NCI-H2081 (cell line): ENCODE measurements at regions not wholly inside any gene's neighbourhood (a gene's known extent, or its start where the extent isn't known, plus 50 kb on each side); places are given as distances from the start of the nearest gene placed in this dataset.

ENCODE experiments used
- DNase-seq, 2 experiments: peaks; one replicate each; lab custom pipeline; 2025; lab: John Stamatoyannopoulos, UW

DNA sequence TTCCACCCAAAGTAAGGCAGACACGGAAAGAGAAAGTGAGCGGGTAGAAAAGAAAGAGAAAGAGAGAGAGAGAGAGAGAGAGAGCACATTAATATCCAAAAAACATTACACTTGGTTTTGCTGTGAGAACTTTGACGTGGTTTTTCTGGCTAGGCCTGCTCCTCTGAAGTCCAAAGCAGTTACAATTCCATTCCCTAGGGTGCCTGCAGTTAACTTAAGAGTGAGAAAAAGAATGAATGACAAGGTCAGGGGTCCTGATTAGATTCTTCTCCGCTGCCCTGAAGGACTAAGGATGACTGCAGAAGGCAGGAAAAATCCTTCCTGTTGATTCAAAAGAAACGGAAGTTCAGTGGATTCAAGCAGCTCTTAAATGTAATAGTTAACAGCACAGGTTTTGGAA lies 589.8 kb downstream of the PRELID2 start:
- DNase-seq = no peak

DNA sequence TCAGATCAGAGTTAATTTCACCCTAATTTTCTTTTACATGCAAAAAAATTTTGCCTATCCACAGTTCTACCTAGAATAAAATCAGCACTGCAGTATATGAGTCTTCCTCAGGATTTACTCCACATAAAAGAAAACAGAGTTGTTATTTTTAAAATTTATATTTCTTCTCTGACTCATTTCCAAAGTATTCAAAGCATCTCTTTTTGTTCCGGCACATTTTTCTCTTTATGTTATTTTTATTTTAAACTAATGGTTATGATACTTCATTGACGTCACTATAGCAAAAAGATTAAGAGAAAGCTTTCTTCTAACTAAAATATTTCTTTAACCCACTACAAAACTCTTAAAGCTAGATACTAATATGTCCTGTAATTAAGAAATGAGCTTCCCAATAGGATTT lies 590.4 kb downstream of the PRELID2 start:
- DNase-seq = no peak

DNA sequence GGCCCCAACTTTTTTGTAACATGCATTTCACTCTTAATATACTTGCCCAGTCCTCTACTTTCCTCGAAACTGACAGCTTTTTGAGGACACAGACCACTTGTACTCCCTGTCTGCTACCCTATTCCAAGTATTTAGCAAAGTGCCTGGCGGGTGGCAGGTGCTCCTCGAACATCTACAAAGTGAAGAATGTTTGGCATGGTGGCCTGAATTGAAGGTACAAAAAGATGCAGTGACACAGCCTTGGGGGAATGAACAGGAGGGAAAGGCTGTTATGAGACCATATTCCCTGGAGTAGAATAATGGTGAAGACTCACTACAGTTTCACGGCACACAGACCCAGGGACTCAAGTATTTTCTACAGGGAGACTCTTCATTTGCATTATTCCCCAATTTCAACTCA lies 590.9 kb downstream of the PRELID2 start:
- no peak for DNase-seq

DNA sequence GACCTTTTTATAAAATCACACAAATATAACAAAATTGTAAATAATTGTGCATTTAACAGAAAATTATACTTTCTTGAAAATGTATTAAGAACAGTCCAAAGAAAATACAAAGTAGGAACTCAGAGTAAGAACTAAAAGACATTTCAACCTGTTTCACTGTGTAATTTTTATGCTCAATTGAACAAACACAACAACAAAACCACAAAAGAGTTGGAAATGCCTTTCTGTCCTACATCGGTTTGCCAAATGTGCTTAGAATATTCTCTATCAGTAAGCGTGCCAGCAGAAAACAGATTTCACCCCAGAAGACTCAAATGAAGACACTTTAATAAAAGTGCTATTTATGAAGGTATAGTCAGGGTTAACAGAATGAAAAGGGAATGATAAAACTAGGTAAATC lies 592.1 kb downstream of the PRELID2 start:
- DNase-seq = no peak

DNA sequence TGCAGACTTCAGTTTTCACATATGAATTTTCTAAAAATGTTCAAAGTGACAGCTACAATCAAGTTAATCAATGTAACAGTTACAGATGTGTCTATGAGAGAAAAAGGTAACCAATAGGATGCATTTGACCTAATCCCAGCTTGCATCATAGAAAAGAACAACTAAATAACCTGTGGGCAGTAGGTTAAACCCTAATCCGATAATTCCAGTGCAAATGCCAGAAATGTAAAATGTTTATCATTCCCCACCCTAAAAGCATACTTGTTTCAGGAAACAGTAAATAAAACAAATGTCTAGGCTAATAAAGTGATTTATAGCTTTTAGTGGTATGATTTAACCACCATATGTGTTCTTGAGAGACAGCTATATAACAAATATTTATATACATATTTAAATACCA lies 592.6 kb downstream of the PRELID2 start:
- no peak for DNase-seq

DNA sequence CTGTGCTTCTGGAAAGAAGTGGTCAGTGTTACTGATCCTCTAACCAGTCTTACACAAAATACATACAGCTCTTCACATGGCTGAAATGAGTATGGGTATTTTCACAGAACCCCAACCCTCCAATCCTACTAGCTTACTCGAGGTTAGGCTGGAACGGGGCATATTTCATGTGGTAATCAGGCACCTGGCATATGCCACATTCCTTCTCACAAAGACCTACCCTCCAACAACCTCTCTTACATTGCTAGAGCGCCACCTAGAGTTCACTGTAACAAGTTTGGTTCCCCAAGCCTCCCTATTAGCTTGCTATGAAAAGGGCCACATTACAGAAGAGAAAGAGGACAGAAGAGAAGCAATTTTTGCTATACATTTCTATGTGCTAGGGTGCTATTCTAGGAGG lies 597.3 kb downstream of the PRELID2 start:
- peak; percentile 75 to 78 for DNase-seq

DNA sequence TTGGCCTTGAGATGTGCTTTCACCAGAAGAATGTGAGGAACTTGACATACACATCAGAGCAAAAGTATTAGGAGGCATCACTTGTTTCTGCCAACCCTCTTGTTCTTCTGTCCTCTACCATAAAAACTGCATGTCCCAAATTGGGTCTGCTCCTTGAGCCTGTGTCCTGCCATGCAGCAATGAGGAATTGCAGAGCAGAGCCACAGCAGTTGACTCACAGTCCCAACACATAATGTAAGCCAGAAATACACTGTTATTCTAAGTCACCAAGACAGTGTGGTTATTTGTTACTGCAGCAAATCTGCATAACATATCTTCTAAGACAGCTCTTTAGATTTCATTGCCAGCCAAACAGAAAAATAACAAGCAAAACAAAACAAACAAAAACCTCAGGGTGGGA lies 598.2 kb downstream of the PRELID2 start:
- no peak for DNase-seq

DNA sequence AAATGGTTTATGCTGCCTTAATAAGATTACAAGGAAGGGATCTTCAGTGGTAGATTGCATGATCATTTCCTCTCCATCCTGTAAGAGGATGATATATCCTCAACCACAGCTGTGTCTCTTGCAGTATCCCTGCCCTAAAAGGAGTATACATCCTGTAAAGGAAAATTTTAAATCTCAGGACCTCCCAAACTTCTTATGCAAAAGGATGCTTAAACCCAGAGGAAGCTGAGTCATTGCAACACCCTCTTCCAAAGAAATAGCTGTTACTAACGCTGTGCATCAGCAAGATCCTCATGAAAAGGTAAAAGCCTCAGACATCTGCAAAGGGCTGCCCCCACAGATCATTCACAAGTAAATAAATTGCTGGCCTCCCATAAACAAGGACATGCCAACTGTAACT lies 599.0 kb downstream of the PRELID2 start:
- no peak for DNase-seq

DNA sequence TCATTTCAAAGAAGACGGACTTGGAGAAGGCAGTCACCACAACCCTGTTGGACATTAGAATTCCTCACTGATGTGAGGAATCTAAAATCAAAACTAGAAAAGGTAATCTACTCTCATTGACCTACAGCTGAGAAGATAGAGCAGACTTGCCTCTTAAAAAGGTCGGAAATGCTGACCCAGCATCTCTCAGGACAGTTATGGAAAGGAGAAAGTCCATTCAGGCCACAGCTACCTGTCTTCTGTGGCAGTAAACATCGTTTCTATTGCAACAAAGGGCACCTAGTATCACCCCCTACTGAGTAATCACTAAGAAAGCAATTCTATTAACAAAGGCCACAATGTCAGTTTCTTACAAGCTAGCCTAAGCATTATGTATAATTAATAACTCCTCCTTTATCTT lies 601.7 kb downstream of the PRELID2 start:
- no peak for DNase-seq

DNA sequence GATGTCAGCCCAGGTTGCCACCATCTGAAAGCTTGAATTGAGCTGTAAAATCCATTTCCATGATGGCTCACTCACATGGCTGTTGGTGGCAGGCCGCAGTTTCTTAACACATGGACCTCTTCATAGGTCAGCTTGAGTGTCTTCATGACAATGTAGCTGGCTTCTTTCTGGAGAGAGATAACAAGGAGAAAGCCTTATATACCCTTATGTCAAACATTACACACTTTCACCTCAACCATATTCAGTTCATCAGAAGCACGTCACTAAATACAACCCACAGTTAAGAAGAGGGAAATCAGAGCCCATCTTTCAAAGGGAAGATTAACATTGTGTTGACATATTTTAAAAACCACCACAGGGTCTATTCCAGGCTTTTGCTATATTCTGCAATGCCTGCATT lies 604.4 kb downstream of the PRELID2 start:
- no peak for DNase-seq

DNA sequence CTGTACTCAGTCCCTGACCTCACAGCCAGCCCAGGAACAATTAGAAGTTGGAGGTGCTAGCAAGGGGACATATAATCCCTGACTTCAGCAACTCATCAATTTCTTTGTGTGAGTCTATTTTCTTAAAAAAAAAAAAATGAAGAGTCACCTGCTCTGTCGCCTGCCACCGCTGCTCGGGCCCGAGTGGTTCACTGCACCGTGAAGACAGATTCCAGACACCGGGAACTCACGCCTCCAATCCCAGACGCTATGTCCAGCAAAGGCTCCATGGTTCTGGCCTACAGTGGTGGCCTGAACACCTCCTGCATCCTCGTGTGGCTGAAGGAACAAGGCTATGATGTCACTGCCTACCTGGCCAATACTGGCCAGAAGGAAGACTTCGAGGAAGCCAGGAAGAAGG lies 606.6 kb downstream of the PRELID2 start:
- no peak for DNase-seq

DNA sequence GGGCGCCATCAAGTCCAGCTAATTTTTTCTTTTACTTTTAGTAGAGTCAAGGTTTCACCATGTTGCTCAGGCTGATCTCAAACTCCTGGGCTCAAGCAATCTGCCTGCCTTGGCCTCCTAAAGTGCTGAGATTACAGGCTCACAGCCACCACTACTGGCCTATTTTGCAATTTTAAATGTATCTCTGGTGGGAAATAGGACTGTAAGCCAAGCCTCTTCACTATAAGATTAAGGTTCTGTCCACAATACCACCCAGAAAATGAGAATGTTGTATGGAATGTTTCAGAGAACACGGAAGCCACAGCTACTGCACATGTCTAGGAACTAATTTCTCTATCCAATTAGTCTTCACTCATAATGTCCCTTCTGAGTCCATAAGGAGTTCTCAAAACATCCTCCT lies 607.3 kb downstream of the PRELID2 start:
- DNase-seq = no peak

DNA sequence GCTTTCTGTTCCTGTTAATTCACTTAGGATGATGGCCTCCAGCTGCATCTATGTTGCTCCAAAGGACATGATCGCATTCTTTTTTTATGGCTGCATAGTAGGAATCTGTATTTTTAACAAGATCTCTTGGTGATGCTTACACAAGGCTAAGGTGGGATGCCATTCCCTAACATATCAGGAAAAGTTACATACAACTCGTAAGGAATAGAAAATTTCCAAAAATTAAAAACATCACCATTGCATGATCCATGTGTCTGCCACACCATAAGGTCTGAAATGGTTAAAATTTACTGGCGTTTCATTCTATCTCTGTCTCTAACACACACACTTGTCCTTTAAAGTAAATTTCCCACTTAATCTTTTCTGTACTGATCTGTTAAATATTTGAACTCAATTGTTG lies 608.4 kb downstream of the PRELID2 start:
- no peak for DNase-seq

DNA sequence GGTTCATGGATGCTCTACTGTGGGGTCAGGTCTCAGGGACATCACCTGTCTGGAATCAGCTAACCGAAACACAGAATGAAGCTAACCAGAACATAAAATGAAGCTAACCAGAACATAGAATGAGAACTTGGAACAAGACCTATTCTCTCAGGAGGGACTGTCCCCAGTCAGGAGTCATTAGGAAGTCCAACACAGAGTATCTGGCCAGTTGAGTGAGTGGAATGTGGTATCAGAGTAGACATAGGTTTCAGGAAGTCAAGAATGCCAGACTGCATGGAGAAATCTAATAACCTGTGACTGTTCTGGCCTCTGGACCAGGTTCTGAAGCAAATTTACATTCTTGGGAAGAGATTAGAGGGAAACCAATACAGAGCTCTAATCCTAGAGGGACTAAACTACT lies 609.6 kb downstream of the PRELID2 start:
- no peak for DNase-seq

DNA sequence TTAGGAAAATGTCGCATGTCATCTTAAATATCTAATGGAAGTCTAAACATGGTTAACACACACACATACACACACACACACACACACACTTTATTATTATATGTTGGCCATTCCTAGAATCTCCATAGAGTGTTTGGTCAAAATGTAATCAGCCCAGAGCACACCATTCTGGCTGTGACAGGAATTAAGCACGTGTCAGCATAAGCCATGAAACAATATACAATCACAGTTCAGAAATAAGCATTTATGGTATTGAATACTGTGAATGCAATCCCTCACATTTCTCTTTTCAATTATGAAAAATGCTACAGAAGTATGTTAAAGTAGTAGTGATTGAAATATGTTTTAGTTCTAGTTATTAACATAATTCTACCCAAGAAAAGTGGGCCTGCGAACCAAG lies 611.6 kb downstream of the PRELID2 start:
- no peak for DNase-seq

DNA sequence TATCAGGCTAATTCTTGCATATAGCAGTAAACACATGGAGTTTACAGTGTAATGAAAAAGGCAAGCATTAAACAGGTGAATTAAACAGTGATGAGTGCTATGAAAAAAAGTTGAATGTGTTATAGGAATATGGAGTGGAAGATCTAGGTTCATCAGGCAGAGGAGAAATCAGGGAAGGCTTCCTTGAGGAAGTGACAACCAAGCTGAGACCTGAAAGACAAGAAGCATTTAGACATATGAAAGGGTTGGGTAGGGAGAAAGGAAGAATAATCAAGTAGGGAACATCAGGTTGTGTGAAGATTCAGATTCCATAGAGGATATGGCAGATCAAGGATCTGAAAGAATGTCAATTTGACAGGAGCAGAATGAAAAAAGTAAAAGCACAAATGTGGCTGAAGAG lies 612.5 kb downstream of the PRELID2 start:
- DNase-seq = no peak

DNA sequence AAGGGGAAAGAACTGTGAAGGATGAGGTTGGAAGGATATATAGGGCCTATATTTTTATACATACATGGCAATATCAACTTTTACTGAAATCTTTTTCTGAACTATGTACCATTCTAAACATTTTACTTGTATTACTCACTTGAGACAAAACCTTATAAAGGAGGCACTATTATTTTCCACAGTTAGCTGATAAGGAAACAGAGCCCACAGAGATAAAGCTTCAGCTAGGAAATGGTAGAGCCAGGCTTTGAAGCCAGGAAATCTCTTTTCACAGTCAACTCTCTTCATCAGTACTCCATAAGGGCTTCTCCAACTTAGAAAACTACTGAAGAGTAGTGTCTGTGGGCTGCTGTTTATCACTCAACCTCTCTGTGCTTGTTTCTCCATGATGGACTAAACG lies 613.7 kb downstream of the PRELID2 start:
- DNase-seq = no peak

DNA sequence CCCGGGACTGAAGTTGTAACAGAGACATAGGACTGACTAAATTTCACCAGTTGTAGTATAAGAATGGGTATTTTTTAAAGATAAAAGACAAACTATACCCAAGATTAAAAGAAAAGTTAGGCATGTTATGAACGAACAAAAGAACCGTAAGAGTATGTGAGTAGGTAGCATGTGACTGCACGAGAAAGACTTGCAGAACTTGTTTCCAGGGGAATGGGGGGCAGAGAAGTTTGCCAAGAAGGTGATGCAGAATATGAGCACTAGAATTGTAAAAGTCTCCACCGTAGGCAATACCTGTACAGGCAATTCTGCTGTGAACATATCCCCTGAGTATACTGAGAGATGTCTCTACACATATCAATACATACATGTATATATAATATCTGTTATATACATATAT lies 614.7 kb downstream of the PRELID2 start:
- DNase-seq = no peak

DNA sequence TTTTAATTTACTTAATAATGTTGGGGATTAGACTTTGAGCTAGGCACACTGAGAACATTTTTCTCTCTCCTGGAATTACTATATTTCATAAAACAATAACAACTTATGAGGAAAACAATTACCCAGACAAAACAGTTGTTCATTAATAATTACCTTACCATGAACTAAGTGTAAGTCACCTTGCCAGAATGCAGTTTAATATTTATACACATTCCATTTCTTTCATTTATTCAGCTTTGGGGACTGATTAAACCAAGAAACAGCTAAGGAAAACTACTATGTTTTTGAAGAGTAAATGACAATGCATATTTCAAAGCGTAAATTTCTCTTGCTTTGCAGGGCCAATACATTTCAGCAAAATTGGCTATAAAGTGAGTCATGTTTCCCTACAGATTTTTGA lies 616.2 kb downstream of the PRELID2 start:
- no peak for DNase-seq

DNA sequence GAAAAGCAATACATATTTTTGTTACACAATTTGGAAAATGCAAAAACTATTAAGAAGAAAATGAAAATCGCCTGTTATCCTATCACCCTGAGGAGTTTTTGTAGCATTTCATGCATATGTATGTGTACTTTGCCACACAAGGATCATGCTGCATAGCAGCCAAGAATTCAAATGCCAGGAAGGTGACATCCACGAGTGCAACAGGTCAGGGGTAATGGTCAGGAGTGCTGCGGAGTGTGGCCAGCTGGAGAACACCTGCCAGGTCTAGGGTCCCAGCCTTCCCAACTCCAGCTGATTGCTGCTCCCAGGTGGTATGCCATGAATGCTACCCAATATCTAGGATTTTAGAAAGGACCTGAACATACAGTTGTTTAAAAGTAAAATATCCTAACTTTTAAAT lies 617.1 kb downstream of the PRELID2 start:
- no peak for DNase-seq

DNA sequence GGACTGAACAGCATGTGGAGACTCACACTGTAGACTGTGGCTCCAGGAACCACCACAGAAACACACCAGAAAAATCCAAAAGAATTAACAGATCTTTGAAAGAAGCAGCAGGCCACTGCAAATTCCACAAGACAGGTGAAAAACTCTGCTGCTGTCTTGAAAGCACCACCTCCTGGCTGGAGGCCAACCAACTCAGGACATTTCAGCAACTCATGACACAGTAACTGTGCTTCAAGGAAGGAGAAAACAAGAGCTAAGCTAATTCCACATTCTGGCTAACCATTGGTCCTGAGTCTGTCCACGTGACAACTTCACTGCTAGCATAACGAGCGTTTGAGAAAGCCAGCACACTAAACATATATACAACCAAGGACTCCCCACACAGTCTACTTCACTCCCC lies 625.1 kb downstream of the PRELID2 start:
- DNase-seq = no peak

DNA sequence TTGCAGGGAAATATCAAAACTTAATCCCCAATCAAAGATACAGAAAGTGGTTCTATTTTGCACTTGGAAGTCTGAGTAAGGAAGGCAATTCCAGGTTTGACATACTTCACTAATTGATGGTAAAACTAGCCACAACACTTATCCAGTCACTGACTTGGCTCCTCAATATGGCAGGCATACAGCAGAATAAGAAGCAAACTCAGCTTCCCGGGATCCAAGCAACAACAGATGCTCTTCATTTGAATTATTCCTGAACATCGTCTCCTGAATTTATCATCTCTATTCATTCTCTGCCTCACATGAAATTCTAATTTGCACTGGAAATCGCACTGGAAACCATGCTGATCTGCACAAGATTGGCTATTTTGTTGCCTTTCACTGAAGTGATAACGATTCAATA lies 629.6 kb downstream of the PRELID2 start:
- no peak for DNase-seq

DNA sequence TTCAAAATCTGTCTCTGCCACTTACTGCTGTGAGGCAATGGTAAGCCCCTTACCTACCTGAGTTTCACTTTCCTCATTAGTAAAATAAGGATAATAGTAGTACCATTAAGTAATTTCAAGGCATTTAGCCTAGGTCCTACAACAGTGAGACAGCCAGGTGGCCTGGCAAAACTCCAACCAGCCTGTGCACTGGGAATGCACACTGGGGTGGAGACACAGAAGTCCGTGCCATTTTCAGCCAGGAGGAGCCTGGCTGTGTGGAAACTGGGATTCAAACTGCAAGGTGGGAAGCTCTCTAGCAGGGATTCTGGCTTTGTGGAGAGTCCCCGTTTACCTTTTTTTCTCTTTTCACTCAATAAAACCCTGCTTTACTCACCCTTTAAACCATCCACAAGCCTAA lies 630.4 kb downstream of the PRELID2 start:
- DNase-seq = peak in 1 of 2 experiments; percentile 30

DNA sequence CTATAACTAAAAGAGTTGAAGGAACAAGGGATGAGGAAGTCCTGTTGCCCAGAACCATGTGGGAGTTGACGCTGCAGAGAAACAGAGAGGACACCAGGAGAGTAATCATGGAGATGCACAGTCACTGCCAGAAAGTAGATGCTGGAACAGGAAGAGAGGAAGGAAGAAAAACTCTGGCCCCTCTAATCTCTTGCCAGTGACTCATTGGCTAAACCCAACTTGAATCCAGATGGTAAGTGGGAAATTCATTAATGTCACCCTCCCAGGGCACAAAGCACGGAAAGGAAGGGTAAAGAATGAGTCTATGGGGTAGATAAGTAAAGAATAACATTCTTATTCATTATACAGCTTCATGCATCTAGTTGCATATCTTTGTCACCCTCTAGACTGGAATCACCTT lies 631.9 kb downstream of the PRELID2 start:
- no peak for DNase-seq

DNA sequence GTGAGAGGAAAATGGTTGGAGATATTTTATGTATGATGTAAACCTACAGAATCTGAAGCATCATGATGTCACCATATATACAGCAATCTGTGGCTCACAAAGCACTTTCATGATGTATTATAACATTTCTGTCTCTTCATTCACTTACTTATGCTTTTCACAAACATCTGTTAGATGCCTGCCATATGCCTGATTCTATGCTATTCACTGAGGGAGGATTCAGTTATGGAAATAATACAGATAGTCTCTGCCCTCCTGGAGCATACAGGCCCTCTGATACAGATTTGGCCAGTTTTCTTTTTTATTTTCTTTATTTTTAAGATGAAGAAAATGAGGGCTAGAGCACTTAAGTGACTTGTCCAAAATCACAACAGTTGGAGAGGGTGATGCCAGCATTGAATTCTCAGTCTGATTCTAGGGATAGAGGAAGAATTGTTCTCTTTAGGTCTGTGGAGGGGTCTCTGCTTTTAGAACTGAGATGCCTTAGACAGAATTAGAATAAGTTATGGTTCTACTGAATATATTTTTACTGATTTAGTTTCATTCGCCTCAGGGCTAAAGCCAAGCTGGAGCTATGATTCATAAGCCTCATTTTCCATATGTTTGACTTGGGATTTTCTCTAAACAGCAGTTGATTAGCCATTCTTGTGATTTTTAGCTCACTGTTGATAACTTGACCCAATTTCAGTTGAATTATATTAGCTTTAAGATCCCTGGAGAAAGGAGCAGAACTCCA lies 636.4 kb downstream of the PRELID2 start:
- DNase-seq = no peak
